Muscle of arm (tissue), 1 donor: ENCODE measurements at regions not wholly inside any gene's neighbourhood (a gene's known extent, or its start where the extent isn't known, plus 50 kb on each side); places are given as distances from the start of the nearest gene placed in this dataset.
A peak's percentile ranks its signal among the peaks of the same experiment; 100 is the strongest.

Experiments
- DNase-seq: peaks from one replicate; pipeline ENCODE4 v3.0.0-alpha.2; 2013

- DNase-seq = no peak
These were observed 771.8 kb upstream of the FANCL start for GRCh38 chr2:59012971-59013370.

- DNase-seq = no peak
These were observed 771.1 kb upstream of the FANCL start for GRCh38 chr2:59012234-59012633.

GRCh38 chr2:59008950-59009349, 767.8 kb upstream of the FANCL start:
- DNase-seq = no peak

- no peak for DNase-seq
These were observed 764.9 kb upstream of the FANCL start for GRCh38 chr2:59005836-59006615.

- DNase-seq = no peak
These were observed 763.5 kb upstream of the FANCL start for GRCh38 chr2:59004621-59005020.

GRCh38 chr2:59000796-59001195, 759.7 kb upstream of the FANCL start:
- no peak for DNase-seq

GRCh38 chr2:58992062-58992706, 751.1 kb upstream of the FANCL start:
- peak; percentile 79 for DNase-seq

- no peak for DNase-seq
These were observed 750.2 kb upstream of the FANCL start for GRCh38 chr2:58991357-58991756.

GRCh38 chr2:58985541-58985940, 744.4 kb upstream of the FANCL start:
- no peak for DNase-seq

GRCh38 chr2:58984731-58985130, 743.6 kb upstream of the FANCL start:
- DNase-seq = no peak

- no peak for DNase-seq
These were observed 742.0 kb upstream of the FANCL start for GRCh38 chr2:58983111-58983510.

- no peak for DNase-seq
These were observed 740.1 kb upstream of the FANCL start for GRCh38 chr2:58981237-58981636.

GRCh38 chr2:58976375-58977071, 735.4 kb upstream of the FANCL start:
- no peak for DNase-seq

- DNase-seq = no peak
These were observed 733.8 kb upstream of the FANCL start for GRCh38 chr2:58974881-58975280.

- no peak for DNase-seq
These were observed 733.3 kb upstream of the FANCL start for GRCh38 chr2:58974426-58974825.

GRCh38 chr2:58973811-58974281, 732.7 kb upstream of the FANCL start:
- DNase-seq = no peak

GRCh38 chr2:58972737-58973136, 731.6 kb upstream of the FANCL start:
- DNase-seq = no peak

- DNase-seq = no peak
These were observed 730.6 kb upstream of the FANCL start for GRCh38 chr2:58971511-58972360.

- no peak for DNase-seq
These were observed 729.2 kb upstream of the FANCL start for GRCh38 chr2:58970365-58970764.

GRCh38 chr2:58968885-58969284, 727.8 kb upstream of the FANCL start:
- no peak for DNase-seq

GRCh38 chr2:58967736-58968135, 726.6 kb upstream of the FANCL start:
- DNase-seq = no peak

- no peak for DNase-seq
These were observed 724.5 kb upstream of the FANCL start for GRCh38 chr2:58965602-58966001.
